NB4 (cell line): ENCODE measurements at regions not wholly inside any gene's neighbourhood (a gene's known extent, or its start where the extent isn't known, plus 50 kb on each side); places are given as distances from the start of the nearest gene placed in this dataset.

Experiments
- POLR2A ChIP-seq: IDR thresholded peaks from 2 replicates; pipeline ENCODE4 v1.6.1; 2011; ENCODE audit warnings: mild to moderate bottlenecking; ENCODE audit not compliant: insufficient read length; ENCODE audit errors: extremely low read depth
- TF ChIP-seq, protein P1 (sequence below): IDR thresholded peaks from 2 replicates; pipeline ENCODE4 v1.6.1; 2011; ENCODE audit warnings: low read depth, low read length
- TF ChIP-seq, protein P2 (sequence below): IDR thresholded peaks from one replicate; pipeline ENCODE4 v1.5.1; 2012; ENCODE audit warnings: low read depth, low read length

DNA sequence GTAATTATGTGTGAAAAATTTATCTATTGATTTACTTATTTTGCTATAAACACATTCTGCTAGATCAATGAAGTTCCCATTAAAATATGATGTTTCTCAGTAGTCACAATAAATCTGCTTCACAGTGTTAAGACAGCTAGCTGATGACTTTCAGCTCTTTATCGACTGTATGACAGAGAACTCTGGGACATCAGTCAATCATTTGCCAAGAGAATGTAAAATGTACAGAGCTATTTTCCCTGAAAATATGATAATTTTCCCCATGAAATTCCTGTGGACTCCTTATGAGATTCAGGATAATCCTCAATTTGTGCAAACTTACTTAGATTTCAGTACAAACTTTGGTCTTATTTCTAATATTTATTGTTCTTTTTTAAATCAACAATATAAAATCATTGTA is 430.5 kb downstream of the SLITRK6 start:
- TF ChIP-seq, protein P1, sequence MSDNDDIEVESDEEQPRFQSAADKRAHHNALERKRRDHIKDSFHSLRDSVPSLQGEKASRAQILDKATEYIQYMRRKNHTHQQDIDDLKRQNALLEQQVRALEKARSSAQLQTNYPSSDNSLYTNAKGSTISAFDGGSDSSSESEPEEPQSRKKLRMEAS: no peak
- TF ChIP-seq, protein P2, sequence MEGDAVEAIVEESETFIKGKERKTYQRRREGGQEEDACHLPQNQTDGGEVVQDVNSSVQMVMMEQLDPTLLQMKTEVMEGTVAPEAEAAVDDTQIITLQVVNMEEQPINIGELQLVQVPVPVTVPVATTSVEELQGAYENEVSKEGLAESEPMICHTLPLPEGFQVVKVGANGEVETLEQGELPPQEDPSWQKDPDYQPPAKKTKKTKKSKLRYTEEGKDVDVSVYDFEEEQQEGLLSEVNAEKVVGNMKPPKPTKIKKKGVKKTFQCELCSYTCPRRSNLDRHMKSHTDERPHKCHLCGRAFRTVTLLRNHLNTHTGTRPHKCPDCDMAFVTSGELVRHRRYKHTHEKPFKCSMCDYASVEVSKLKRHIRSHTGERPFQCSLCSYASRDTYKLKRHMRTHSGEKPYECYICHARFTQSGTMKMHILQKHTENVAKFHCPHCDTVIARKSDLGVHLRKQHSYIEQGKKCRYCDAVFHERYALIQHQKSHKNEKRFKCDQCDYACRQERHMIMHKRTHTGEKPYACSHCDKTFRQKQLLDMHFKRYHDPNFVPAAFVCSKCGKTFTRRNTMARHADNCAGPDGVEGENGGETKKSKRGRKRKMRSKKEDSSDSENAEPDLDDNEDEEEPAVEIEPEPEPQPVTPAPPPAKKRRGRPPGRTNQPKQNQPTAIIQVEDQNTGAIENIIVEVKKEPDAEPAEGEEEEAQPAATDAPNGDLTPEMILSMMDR: no peak
- no peak for TF ChIP-seq POLR2A
